ENCODE measurements at regions not wholly inside any gene's neighbourhood (a gene's known extent, or its start where the extent isn't known, plus 50 kb on each side); places are given as distances from the start of the nearest gene placed in this dataset.

DNA sequence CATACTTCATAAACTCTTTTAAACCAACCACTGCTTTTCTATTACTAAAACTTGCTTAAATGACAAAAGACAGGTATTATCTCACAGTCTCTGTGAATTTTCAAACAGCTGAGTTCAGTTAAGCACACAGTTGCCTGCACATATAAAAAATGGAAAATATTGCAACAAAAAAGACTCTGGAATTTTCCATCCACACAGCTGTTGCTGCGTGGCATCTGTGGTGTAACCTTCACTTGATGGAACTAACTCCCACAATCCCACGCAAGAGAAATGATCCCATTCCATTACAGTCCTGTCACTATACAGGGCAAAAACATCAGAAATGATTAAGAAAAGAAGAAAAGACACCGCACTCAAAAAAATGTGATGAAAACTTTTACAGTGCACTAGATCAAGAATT is 149.8 kb upstream of the TBL1X start:
- ATAC-seq (ENCODE audit: low FRiP score) (no peak), DNase-seq (no peak)
- H3K9me3 ChIP-seq (ENCODE audit: control insufficient read depth, low read length) = no peaks in the 10 kb centered on the region
- no peak overlapping the region for H3K27ac ChIP-seq (ENCODE audit: low read depth in 1 of 2, low read length in 2 of 2)
- no peaks in the 10 kb centered on the region for H3K36me3 ChIP-seq (ENCODE audit: control insufficient read depth in 1 of 2, insufficient read depth in 2 of 2, low read length in 1 of 2)
- WGBS, 2 donors = 87 to 93% methylated on average over 3 of the region's 3 CpGs
- H3K4me1 ChIP-seq (ENCODE audit: control insufficient read depth in 1 of 2, insufficient read depth in 2 of 2, low read length in 2 of 2) = peaks cover 0 to 2% of the 10 kb centered on the region in 2 donors
- no peaks in the 10 kb centered on the region for H3K27me3 ChIP-seq (ENCODE audit: control insufficient read depth in 1 of 2, insufficient read depth in 2 of 2, low read length in 1 of 2)
- intact Hi-C loops (cut with DNase I) = no loop called here
- no peak overlapping the region for H3K4me3 ChIP-seq (ENCODE audit: low read length in 2 of 2)

DNA sequence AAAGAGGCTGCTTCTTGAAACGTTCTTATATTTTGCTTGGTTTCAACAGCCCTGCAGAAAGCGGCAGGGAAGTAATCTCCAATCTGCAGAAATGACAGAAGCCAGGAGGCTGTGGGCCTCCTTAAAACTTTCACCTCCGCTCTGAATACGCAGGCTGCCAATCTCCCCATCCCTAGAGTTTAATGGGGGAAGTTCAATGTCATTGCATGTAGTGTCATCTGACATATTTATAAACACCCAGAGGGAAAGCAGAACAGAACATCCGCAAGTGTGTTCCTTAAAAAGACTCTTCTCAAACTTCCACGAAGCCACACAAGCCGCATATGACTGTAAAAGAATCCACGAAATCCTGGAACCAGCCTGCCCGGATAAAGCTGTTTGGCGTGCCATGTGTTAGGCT is 148.8 kb upstream of the TBL1X start:
- H3K9me3 ChIP-seq (ENCODE audit: control insufficient read depth, low read length) = no peaks in the 10 kb centered on the region
- no peak for DNase-seq
- 90 to 94% methylated on average over 10 of the region's 10 CpGs for WGBS, 2 donors
- no peaks in the 10 kb centered on the region for H3K36me3 ChIP-seq (ENCODE audit: control insufficient read depth in 1 of 2, insufficient read depth in 2 of 2, low read length in 1 of 2)
- H3K27me3 ChIP-seq (ENCODE audit: control insufficient read depth in 1 of 2, insufficient read depth in 2 of 2, low read length in 1 of 2) = no peaks in the 10 kb centered on the region
- ATAC-seq (ENCODE audit: low FRiP score) = peak; percentile 37
- intact Hi-C loops (cut with DNase I) = no loop called here
- no peak overlapping the region for H3K4me3 ChIP-seq (ENCODE audit: low read length in 2 of 2)
- H3K27ac ChIP-seq (ENCODE audit: low read depth in 1 of 2, low read length in 2 of 2) = no peak overlapping the region
- H3K4me1 ChIP-seq (ENCODE audit: control insufficient read depth in 1 of 2, insufficient read depth in 2 of 2, low read length in 2 of 2) = no peaks in the 10 kb centered on the region

DNA sequence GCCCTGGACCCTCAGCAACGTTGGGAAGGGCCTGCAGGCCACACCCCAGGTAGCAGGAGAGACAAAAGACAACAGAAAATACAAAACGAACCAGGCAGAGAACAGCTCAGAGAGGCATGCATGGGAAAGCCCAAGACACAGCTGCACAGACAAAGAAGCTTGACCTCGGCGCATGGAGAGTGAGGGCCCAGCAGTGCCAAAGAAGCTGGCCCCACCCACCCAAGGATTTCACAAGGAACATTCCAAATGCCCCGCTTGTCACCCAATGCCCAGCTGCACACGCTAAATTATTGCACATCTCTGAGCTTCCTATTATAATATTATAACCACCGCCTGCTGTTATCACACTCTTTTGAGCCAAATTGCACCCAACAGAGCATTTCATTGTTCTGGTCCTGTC is 147.7 kb upstream of the TBL1X start:
- intact Hi-C loops (cut with DNase I) = no loop called here
- Histone ChIP-seq H3K36me3 (ENCODE audit: control insufficient read depth in 1 of 2, insufficient read depth in 2 of 2, low read length in 1 of 2) (no peaks in the 10 kb centered on the region), H3K4me1 (ENCODE audit: control insufficient read depth in 1 of 2, insufficient read depth in 2 of 2, low read length in 2 of 2) (no peaks in the 10 kb centered on the region), H3K27ac (ENCODE audit: low read depth in 1 of 2, low read length in 2 of 2) (no peak overlapping the region), H3K9me3 (ENCODE audit: control insufficient read depth, low read length) (no peaks in the 10 kb centered on the region), H3K4me3 (ENCODE audit: low read length in 2 of 2) (no peak overlapping the region), H3K27me3 (ENCODE audit: control insufficient read depth in 1 of 2, insufficient read depth in 2 of 2, low read length in 1 of 2) (no peaks in the 10 kb centered on the region)
- ATAC-seq (ENCODE audit: low FRiP score) (no peak), DNase-seq (no peak)
- WGBS, 2 donors = 83 to 84% methylated on average over 7 of the region's 7 CpGs

- WGBS, 2 donors = 62 to 71% methylated on average over 3 of the region's 3 CpGs
- Histone ChIP-seq H3K9me3 (ENCODE audit: control insufficient read depth, low read length) (no peaks in the 10 kb centered on the region), H3K36me3 (ENCODE audit: control insufficient read depth in 1 of 2, insufficient read depth in 2 of 2, low read length in 1 of 2) (no peaks in the 10 kb centered on the region), H3K4me3 (ENCODE audit: low read length in 2 of 2) (no peak overlapping the region), H3K27me3 (ENCODE audit: control insufficient read depth in 1 of 2, insufficient read depth in 2 of 2, low read length in 1 of 2) (no peaks in the 10 kb centered on the region), H3K27ac (ENCODE audit: low read depth in 1 of 2, low read length in 2 of 2) (no peak overlapping the region), H3K4me1 (ENCODE audit: control insufficient read depth in 1 of 2, insufficient read depth in 2 of 2, low read length in 2 of 2) (no peaks in the 10 kb centered on the region)
- DNase-seq (no peak), ATAC-seq (ENCODE audit: low FRiP score) (no peak)
- intact Hi-C loops (cut with DNase I) = no loop called here
These were observed 146.6 kb upstream of the TBL1X start for GRCh38 chrX:9318213-9318612.

DNA sequence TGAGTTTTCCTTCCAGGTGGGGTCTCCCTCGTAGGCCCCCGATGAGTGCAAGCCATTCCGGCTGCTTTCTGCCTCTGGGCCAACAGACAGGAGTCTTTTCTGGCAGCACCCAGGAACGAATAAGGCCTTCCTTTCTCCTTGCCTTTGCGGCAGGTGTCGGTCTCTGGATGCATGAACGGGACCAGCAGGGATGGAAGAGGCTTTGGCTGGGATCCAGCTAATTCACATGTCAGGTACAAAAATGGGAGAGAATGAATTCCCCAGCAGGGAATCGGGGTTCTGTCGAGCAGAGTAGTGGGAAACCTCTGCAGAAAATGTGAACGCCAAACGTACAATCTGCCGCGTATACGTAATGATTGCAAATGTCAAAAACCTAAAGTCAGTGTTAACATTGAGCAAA is 146.1 kb upstream of the TBL1X start:
- H3K4me3 ChIP-seq (ENCODE audit: low read length in 2 of 2) = no peak overlapping the region
- H3K27ac ChIP-seq (ENCODE audit: low read depth in 1 of 2, low read length in 2 of 2) = no peak overlapping the region
- 88 to 96% methylated on average over 14 of the region's 14 CpGs for WGBS, 2 donors
- DNase-seq (no peak), ATAC-seq (ENCODE audit: low FRiP score) (no peak)
- H3K27me3 ChIP-seq (ENCODE audit: control insufficient read depth in 1 of 2, insufficient read depth in 2 of 2, low read length in 1 of 2) = no peaks in the 10 kb centered on the region
- no peaks in the 10 kb centered on the region for H3K9me3 ChIP-seq (ENCODE audit: control insufficient read depth, low read length)
- intact Hi-C loops (cut with DNase I) = no loop called here
- no peaks in the 10 kb centered on the region for H3K36me3 ChIP-seq (ENCODE audit: control insufficient read depth in 1 of 2, insufficient read depth in 2 of 2, low read length in 1 of 2)
- peaks cover 0 to 2% of the 10 kb centered on the region in 2 donors for H3K4me1 ChIP-seq (ENCODE audit: control insufficient read depth in 1 of 2, insufficient read depth in 2 of 2, low read length in 2 of 2)

GRCh38 chrX:9320940-9321339 is 143.9 kb upstream of the TBL1X start:
- intact Hi-C loops (cut with DNase I) = no loop called here
- Histone ChIP-seq H3K36me3 (ENCODE audit: control insufficient read depth in 1 of 2, insufficient read depth in 2 of 2, low read length in 1 of 2) (no peaks in the 10 kb centered on the region), H3K4me3 (ENCODE audit: low read length in 2 of 2) (no peak overlapping the region), H3K27me3 (ENCODE audit: control insufficient read depth in 1 of 2, insufficient read depth in 2 of 2, low read length in 1 of 2) (no peaks in the 10 kb centered on the region), H3K4me1 (ENCODE audit: control insufficient read depth in 1 of 2, insufficient read depth in 2 of 2, low read length in 2 of 2) (peaks cover 0 to 2% of the 10 kb centered on the region in 2 donors), H3K27ac (ENCODE audit: low read depth in 1 of 2, low read length in 2 of 2) (no peak overlapping the region), H3K9me3 (ENCODE audit: control insufficient read depth, low read length) (no peaks in the 10 kb centered on the region)
- ATAC-seq (ENCODE audit: low FRiP score) = no peak
- no peak for DNase-seq
- WGBS, 2 donors = 30 to 38% methylated on average over 7 of the region's 7 CpGs

- Histone ChIP-seq H3K4me3 (ENCODE audit: low read length in 2 of 2) (no peak overlapping the region), H3K36me3 (ENCODE audit: control insufficient read depth in 1 of 2, insufficient read depth in 2 of 2, low read length in 1 of 2) (no peaks in the 10 kb centered on the region), H3K4me1 (ENCODE audit: control insufficient read depth in 1 of 2, insufficient read depth in 2 of 2, low read length in 2 of 2) (peaks cover 0 to 2% of the 10 kb centered on the region in 2 donors), H3K27ac (ENCODE audit: low read depth in 1 of 2, low read length in 2 of 2) (no peak overlapping the region), H3K27me3 (ENCODE audit: control insufficient read depth in 1 of 2, insufficient read depth in 2 of 2, low read length in 1 of 2) (no peaks in the 10 kb centered on the region), H3K9me3 (ENCODE audit: control insufficient read depth, low read length) (no peaks in the 10 kb centered on the region)
- DNase-seq (no peak), ATAC-seq (ENCODE audit: low FRiP score) (no peak)
- intact Hi-C loops (cut with DNase I) = no loop called here
- WGBS, 2 donors = 70 to 74% methylated on average over 3 of the region's 3 CpGs
These were observed 140.2 kb upstream of the TBL1X start for GRCh38 chrX:9324676-9325075.

DNA sequence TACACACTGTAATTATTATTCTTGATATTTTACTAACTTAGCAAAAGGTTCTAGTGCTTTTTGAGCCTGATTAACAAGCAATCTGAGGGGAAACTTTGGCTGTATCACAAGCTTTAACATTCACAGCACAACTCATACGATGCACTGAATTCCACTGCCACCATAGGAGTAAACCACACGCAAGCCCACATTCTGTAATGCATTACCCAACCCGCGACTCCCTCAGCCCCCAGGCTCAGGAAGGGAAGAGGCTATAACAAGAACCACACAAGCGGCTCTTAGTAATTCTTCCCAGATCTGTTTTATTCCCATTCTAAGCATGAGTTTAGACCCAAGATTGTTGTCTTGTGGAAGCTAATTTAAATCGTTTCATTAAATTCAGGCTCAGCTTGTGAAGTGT is 138.5 kb upstream of the TBL1X start:
- intact Hi-C loops (cut with DNase I) = no loop called here
- Histone ChIP-seq H3K9me3 (ENCODE audit: control insufficient read depth, low read length) (no peaks in the 10 kb centered on the region), H3K36me3 (ENCODE audit: control insufficient read depth in 1 of 2, insufficient read depth in 2 of 2, low read length in 1 of 2) (no peaks in the 10 kb centered on the region), H3K27ac (ENCODE audit: low read depth in 1 of 2, low read length in 2 of 2) (no peak overlapping the region), H3K4me3 (ENCODE audit: low read length in 2 of 2) (no peak overlapping the region), H3K4me1 (ENCODE audit: control insufficient read depth in 1 of 2, insufficient read depth in 2 of 2, low read length in 2 of 2) (peaks cover 0 to 2% of the 10 kb centered on the region in 2 donors), H3K27me3 (ENCODE audit: control insufficient read depth in 1 of 2, insufficient read depth in 2 of 2, low read length in 1 of 2) (no peaks in the 10 kb centered on the region)
- 88 to 95% methylated on average over 6 of the region's 6 CpGs for WGBS, 2 donors
- DNase-seq = no peak
- no peak for ATAC-seq (ENCODE audit: low FRiP score)

DNA sequence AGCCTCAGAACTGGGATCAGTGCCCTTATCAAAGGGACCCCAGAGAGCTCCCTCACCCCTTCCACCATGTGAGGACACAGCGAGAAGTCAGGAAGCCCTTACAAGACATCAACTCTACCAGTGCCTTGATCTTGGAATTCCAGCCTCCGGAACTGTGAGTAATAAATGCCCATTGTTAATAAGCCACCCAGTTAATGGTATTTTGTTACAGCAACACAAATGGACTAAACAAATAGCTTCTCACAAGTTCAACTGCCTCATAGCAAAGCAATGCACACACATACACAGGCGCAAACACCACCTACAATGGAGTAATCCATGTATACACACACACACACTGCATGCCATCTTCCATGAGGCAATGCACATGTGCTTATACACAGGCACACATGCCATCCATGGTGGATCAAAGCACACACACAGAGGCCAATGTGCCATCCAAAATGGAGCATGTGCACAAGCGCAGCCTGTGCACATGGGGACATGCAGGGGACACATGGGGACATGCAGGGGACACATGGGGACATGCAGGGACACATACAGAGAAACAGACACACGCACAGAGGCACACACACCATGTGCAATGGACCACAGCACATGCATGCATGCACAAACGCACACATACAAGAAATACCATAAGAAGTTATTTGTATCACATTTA is 137.6 kb upstream of the TBL1X start:
- Histone ChIP-seq H3K4me3 (ENCODE audit: low read length in 2 of 2) (no peak overlapping the region), H3K27ac (ENCODE audit: low read depth in 1 of 2, low read length in 2 of 2) (no peak overlapping the region), H3K9me3 (ENCODE audit: control insufficient read depth, low read length) (no peaks in the 10 kb centered on the region), H3K36me3 (ENCODE audit: control insufficient read depth in 1 of 2, insufficient read depth in 2 of 2, low read length in 1 of 2) (no peaks in the 10 kb centered on the region), H3K27me3 (ENCODE audit: control insufficient read depth in 1 of 2, insufficient read depth in 2 of 2, low read length in 1 of 2) (no peaks in the 10 kb centered on the region), H3K4me1 (ENCODE audit: control insufficient read depth in 1 of 2, insufficient read depth in 2 of 2, low read length in 2 of 2) (peaks cover 0 to 2% of the 10 kb centered on the region in 2 donors)
- no peak for DNase-seq
- 95 to 96% methylated on average over 6 of the region's 6 CpGs for WGBS, 2 donors
- intact Hi-C loops (cut with DNase I) = no loop called here
- no peak for ATAC-seq (ENCODE audit: low FRiP score)

Measured in aorta (tissue), 5 donors.